Islet of Langerhans (tissue), 1 donor: ENCODE measurements at regions not wholly inside any gene's neighbourhood (a gene's known extent, or its start where the extent isn't known, plus 50 kb on each side); places are given as distances from the start of the nearest gene placed in this dataset.

Experiments
- FAIRE-seq: peaks from one replicate; lab custom pipeline; 2011; peaks lifted over from hg19 to GRCh38; lab: Jason Lieb, UNC

GRCh38 chr20:40808936-40809335 lies 119.9 kb upstream of the MAFB start:
- no peak for FAIRE-seq

DNA sequence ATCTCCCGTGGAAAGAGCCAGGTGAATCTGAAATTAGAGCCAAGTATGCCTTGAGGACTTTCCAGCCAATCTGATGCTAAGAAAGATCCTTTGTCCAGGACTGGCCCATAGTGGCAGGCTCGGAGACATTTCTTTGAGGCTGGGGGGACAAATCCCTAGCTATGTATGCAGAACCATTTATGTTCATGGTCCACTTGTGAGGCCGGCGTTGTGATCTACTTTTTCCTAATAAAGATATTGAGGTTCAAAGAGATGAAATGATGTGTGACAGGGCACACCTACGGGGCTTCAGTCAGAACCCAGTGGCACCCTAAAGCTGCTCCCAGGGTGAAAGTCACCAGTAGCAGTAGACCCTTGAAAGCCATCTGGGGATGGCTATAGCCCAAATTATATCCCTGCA lies 120.3 kb upstream of the MAFB start:
- FAIRE-seq, result no peak

GRCh38 chr20:40810332-40811000 lies 121.4 kb upstream of the MAFB start:
- no peak for FAIRE-seq

- FAIRE-seq, result no peak
These were observed 122.0 kb upstream of the MAFB start for GRCh38 chr20:40811004-40811403.

DNA sequence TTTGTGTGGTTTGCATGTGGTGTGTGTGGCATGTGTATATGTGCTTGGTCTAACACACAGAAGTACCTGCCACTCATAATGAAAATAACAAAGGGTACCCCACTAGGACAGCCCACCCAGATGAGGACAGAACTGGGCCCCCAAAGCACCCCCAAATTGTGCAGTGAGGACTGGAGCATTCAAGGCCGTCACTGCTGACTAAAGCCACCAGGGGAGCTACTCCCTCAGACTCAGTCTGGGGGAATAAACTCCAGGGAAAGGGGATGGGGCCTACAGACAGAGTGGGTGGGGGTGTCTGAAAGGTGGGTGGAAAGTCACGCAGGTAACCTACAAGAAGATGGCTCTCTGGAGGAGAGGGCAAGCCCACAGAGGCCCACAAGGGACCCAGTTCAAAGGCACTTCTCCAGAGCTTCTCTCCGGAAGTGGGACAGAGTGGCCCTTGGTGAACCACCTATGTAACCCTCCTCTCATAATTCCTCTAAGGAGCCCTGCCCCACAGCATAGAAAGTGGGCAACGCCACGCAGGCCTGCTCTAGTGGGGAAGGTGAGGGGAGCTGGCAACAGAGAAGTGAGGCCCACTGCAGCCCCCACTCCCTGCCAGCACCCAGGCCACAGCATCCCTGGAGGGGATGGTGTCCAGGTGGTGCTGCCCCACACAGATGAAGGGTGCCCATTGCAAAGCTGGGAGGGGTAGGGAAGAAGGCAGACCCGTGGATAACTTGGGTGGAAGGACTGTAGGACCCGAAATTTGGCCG lies 122.8 kb upstream of the MAFB start:
- FAIRE-seq, result no peak

DNA sequence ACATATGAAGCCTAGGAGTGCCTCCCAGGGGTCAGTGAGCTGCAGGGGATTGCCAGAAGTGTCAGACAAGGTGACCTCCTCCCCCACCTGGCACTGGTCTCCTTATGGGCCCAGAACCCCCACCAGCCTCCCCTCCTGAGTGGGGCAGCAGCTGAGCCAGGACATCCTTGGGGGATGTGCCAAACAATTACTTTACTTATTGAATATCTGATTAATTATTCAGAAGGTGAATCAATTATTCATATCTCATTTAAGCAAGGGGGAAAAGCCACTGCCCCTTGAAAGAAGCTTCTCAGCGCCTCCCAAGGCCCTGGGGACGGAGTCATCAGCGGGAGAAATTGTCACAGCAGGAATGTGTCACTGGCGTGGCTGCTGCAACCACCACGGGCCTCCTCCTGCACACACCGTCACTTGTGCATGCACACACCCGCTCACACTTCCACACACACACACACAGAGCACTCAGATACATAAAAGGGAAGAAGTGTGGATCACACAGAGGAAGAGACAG lies 123.4 kb upstream of the MAFB start:
- FAIRE-seq, result no peak

- FAIRE-seq, result no peak
These were observed 124.0 kb upstream of the MAFB start for GRCh38 chr20:40813029-40813431.

DNA sequence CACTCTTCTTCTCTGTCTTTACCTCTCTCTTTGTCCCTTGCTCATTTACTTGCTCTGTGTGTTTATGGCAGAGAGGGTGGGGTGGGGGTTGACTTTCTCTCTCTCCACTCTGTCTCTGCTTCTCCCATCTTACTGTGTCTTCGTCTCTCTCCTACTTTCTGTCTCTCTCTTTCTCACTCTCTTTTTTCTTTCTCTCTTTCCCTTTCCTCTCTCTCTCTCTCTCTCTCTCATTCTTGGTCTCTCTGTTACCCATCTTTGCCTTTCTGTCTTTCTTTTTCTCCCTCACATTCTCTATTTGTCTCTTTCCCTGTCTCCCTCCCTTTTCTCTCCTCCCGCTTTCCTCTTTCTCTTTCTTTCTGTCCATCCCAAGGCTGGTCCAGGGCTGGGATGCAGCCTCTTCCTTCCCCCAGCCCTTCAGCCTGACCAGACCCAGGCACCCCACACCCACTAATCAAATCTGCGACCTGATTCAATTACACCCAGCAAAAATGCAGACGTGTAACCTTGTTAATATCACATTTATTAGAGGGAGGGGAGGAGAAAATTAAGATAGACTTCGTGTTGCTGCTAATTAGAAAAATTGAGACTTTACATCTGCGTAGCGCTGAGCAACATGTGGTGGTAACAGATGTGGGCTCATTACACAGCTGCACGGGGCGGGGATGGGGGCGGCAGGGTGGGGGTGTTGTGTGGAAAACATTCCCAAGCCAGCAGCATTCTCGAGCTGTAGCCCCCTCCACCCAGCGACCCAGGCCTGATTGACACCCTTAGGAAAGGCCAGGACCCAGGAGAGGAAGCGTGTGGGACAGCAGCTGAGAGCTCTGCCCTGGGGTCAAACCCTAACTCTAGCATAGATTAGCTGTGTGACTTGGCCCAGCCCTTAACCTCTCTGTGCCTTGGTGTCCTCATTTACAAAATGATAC lies 124.9 kb upstream of the MAFB start:
- no peak for FAIRE-seq

DNA sequence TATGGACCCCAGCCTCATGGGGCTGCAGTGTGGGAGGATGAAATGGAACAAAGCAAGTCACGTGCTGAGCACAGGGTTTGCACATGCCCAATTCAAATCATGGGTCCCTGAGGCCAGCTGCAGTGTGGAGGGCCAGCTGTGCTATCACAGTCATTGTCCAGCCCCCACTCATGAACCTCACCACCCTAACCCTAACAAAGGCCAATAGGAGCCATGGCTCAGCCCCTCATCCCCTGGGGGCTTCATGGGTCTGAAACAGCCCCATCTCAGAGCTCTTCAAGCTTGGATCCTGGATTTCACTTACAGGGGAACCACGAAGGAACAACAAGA lies 125.6 kb upstream of the MAFB start:
- no peak for FAIRE-seq

- no peak for FAIRE-seq
These were observed 126.4 kb upstream of the MAFB start for GRCh38 chr20:40815156-40816038.

DNA sequence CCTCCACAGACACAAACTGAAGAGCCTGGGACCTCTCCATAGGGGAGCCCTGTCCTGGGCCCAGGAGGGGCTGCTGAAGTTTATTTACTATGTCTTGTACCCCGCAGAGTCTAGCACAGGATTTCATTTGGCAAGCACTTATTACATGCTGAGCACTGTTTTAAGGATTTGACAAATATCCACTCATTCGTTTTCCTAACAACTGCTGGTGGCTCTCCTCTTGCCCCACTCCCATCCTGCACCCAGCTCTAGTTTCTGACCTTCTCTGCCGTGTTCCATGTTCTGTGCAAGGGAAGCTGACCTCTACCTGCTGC lies 127.0 kb upstream of the MAFB start:
- no peak for FAIRE-seq

DNA sequence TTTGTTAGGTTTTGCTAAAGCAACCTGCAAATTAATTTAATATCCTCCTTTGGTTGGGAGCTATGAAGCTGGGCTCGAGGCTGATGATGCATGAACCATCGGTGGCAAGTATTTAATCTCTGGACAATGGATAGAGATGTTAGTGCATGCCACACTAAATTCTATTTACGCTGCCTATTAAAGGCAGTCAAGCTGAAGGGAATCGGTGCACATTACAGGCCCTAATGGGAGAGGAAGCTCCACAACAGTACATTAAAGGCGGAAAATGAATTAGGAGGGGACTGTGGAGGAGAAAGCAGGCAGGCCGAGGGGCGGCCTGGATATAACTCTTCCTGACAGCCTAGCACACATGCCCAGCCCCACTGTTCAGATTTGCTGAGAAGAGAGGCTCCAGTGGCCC lies 132.4 kb upstream of the MAFB start:
- FAIRE-seq, result peak; percentile 85

- no peak for FAIRE-seq
These were observed 137.7 kb upstream of the MAFB start for GRCh38 chr20:40826699-40827098.

GRCh38 chr20:40835321-40835720 lies 146.3 kb upstream of the MAFB start:
- no peak for FAIRE-seq

DNA sequence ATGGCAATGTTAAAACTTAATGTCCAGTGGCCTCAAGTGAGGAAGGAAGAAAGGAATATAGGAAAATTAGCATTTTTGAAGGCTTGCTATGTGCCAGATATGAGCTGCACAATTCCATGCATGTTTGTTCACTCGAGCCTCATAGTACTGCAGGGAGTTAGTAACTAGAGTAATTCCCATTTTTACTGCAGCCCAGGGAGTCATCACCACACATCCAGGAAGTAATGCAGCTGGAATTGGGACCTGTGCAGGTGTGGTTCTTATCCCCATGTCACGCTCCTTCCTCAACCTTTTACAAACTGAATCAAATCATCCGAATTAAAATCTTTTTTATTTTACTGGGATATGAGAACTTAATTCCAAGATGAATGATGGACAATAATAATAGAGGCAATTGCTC lies 149.5 kb upstream of the MAFB start:
- no peak for FAIRE-seq

DNA sequence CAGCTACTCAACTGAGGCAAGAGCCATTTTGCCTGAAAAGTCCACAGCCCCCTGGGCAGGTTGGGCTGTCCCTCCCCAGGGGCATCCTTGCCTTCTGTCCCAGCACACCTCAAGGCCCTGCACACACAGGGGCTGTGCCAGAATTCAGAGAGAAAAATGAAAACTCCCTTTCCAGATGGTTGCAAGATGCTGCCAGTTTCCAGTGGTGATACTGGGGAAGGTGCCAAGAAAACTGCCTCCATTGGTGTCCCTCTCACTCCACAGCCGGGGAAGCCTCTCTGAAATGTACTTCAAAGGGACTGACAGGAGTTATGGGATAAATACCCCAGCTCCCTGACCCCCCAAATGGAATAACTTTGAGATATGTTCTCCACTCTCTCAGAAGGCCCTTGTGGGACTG lies 154.2 kb upstream of the MAFB start:
- FAIRE-seq, result no peak

- FAIRE-seq, result no peak
These were observed 155.3 kb upstream of the MAFB start for GRCh38 chr20:40844332-40844731.

- FAIRE-seq, result no peak
These were observed 159.1 kb upstream of the MAFB start for GRCh38 chr20:40848096-40848495.

DNA sequence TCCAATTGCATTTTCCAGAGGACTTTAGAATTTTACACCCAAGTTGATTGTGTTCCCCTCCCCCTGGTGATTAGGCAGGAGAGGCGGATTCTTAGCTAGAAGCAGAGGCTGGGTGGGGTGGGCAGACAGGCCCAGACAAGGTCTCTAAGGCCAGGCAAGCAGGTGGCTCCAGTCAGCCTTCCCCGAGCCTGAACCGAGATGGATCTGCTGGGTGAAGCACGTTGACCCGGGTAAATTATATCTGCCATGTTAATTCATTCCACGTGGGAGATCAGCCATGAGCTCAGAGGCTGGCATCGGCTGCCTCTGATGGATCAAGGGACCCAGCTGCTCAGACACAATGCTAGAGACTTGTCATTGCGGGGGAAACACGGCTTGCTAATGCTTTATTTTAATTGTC lies 159.5 kb upstream of the MAFB start:
- FAIRE-seq, result no peak

DNA sequence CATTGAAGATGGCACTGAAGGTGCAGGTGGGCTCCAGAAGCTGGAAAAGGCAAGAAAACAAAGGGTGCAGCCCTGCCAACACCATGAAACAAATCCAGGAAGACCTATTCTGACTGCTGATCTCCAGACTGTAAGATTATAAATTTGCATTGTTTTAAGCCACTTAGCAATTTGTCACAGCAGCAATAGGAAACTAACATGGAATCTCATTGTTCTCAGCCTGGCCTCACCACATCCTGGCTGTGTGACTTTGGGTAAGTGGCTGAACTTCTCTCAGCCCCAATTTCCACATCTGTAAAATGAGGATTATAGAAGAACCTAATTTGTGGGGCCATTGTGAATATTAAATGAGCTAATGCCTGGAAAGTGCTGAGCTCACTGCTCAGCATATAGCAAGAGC lies 160.4 kb upstream of the MAFB start:
- no peak for FAIRE-seq

DNA sequence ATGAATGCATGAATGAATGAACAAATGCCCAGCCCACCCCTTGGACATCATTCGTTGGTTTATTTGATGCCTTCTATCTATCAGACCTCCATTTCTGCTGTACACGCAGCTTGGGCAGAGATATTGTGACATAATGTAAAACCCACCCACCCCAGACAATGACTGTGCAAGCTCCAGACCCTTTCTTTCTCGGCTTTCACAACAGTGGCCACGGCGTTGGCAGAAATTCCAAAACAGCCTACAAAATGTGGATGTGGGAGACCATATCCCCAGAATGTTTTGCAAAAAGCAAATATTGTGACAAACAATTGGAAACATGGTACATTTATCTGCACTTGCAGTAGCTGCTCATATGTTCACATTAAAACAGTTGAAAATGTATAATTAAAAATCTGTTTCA lies 162.0 kb upstream of the MAFB start:
- no peak for FAIRE-seq

DNA sequence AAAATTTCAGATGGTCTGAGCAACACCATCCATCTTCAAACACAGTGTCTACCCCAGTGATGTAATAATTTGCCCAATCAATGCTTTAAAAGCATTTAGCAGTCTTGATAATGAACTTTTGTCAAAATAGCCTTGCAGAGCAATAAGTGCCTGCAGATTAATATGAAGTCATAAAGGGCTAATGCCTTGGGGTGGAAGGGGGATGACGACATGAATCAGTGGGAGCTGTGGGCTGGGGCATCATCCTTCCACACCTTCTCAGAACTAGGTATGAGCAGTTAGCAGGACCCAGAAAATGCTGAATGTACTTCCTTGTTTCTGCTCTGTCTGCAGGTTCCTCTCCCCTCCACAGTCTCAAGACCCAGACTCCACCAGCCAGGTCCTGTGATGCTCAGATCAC lies 166.2 kb upstream of the MAFB start:
- no peak for FAIRE-seq
